Urothelium cell line (cell line): ENCODE measurements at regions not wholly inside any gene's neighbourhood (a gene's known extent, or its start where the extent isn't known, plus 50 kb on each side); places are given as distances from the start of the nearest gene placed in this dataset.

ENCODE experiments used
- DNase-seq: peaks from one replicate; pipeline ENCODE4 v3.0.0; 2011; ENCODE audit warnings: low spot score, mixed read lengths
- FAIRE-seq: peaks from 2 replicates; lab custom pipeline; 2011; peaks lifted over from hg19 to GRCh38; lab: Jason Lieb, UNC

DNA sequence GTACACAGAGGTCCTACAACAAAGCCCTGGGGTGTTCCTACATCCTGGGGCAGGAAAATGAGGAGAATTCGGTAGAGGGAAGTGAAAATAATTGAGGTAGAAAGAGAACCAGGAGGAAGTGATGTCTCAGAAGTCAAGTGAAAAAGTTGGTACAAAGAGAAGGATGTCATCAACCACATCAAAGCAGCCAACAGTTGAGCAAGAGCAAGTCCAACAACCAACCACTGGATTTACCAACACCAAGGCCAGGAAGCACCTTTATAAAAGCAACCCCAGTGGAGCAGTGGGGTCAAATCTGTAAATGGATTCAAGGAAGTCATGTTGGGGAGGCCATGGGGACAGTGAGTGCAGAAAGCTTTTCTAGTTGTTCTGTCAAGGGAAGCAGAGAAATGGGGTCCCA, 360.4 kb downstream of the ZNF516 start:
- DNase-seq, result no peak
- FAIRE-seq, result no peak

DNA sequence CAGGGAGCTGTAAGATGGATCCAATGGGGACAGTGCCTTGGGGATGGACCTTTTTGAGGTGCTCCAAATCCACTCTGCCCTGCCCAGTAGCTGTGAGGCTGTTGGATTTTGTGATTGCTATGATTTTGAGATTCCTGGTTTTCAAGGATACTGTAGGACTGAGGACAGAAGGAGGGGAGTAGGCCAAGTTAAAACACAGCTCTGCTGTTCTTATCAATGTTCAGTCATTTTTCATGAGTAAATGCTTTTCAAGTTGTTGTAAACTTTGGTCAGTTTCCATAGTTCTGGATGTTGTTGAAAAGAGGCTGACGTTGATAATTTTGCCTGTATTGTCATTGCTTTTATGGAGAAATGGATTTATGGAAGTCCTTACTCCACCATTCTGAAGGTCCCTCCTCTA, 361.2 kb downstream of the ZNF516 start:
- no peak for FAIRE-seq
- DNase-seq, result no peak

DNA sequence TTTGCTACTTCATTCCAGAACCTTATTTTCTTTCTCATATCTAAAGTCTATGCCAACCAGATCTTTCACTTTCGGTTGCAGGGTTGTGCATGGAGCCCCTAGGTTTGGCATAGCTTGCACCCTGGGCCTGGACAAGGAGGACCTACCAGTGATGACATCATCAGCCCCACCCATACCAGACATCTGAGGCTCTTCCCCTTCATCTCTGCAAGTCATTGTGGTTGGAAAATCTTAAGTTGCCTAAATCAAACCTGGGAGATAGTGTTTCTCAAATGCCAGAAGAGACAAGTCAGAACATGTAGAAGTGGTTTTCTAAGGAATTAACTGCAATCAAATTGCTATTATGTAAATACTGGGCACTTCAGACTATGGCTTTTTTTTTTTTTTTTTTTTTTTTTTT, 363.3 kb downstream of the ZNF516 start:
- no peak for FAIRE-seq
- peak; percentile 30 for DNase-seq

DNA sequence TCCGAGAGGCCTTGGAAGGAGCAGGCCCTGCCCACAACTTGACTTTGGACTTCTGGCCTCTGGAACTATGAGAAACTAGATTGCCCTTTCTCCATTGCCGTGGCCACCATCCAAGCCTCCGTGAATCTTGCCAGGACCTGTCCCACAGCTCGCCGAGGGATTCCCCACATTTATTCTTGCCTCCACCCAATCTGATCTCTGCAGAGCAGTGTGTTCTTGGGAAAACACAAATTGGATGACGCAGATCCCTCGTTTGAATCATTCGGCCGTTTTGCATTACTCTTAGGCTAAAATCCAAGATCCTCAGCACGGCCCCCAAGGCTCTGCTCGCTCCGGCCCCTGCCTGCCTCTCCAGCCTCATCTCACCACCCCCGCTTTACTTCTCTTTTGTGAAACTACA, 364.2 kb downstream of the ZNF516 start:
- FAIRE-seq (no peak), DNase-seq (no peak)

DNA sequence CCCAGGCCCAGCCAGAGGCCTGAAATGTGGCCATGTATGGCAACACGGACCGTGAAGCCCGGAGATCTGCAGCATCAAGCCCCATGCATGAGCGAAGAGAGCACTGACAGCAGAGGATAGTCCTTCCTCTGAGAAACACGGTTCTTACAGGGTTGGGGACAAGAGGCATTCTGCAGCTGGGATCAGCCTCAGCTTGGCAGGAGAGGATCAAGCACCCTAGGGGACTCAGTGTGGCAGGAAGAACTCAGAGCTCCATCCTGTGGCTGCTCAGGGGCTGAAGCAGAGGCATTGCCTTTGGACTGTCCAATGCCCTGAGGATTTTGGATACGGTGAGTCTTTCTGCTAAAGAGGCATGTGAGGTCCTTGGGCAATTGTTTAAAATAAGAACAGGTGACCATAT, 368.7 kb downstream of the ZNF516 start:
- FAIRE-seq, result no peak
- no peak for DNase-seq

DNA sequence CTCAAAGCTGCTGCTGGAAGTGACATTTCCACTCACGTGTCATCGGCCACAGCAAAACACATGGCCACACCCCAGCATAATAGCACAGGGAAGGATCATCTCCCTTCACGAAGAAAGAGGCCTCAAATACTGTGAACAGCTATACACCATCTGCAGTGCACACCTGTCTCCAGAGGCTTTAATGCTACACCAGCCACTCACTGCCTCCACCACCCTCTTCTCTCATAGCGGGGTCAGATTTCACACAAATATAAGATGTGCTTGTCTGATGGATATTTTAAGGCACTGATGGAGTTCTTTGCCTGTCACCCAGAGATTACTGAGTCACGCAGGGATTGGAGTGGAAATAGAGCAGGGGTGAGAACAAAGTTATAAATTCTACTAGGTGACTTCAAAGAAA, 374.0 kb downstream of the ZNF516 start:
- no peak for DNase-seq
- FAIRE-seq, result no peak

DNA sequence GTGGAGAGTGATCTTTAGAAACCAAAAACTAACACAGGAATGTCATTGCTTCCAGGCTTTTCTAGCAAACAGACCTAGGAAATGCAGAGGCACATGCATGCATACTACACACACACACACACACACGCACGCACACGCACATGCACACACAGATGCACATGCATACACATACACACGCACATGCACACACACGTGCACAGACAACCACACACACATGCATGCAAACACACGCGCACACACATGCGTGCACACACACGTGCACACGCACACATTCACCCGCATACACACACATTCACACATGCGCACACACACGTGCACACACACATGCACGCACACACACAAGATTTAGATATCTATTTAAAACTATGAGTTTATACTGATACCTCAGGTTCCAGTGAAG, 379.5 kb downstream of the ZNF516 start:
- peak; percentile 87 for FAIRE-seq
- no peak for DNase-seq

DNA sequence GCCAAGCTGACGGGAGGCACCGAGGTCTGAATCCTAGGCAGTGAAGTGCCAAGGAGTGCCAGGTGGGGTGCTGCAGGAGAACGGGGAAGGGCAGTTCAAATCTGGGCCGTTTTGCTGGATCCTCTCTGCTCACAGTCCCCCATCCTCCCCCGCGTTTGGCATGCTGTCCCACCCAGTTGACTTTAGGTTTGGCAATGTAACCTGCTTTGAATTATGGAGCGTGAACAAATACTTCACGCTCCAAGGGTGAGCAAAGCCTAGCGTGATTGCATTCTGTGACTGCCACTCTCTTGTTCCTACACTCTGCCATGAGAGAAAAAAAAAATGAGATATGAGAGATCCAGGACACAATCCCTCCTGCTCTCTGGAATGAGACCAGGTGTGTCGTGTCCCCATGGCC, 381.9 kb downstream of the ZNF516 start:
- FAIRE-seq (no peak), DNase-seq (no peak)

DNA sequence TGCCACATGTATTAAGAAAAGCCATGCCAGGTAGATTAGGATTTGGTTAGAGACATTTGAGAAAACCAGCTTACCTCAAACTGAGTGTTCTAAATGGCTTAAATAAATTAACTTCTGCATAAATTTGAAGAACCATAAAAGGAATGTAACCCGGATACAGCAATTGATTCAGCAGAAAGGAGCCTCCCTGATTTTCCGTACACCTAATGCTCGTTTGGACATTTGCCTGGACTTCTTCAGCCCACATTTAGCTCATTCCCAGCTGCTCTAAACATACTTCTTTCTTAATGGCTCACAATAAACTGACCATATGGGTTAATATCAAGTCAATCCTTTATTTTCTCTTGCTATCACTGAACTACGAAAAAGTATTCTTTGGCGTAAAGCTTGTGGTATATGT, 392.4 kb downstream of the ZNF516 start:
- FAIRE-seq (no peak), DNase-seq (no peak)

DNA sequence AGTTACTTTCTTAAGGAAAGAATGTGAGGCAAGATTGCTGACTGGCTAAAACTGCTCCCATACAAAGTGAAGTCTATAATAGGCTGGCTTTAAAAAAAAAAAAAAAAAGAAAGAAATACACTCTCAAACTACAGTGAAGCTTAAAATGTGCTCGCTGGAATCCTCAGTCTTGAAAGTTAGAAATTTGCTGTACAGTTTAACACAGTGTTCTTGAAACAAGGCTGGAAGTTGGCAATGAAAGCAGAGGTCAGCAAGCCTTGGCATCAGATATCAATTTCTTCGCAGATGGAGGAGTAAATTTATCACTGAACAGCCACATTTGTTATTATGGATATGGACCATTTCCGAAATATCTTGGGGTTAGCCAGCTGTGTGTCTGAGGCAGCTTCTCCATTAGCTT, 392.9 kb downstream of the ZNF516 start:
- DNase-seq (no peak), FAIRE-seq (no peak)

DNA sequence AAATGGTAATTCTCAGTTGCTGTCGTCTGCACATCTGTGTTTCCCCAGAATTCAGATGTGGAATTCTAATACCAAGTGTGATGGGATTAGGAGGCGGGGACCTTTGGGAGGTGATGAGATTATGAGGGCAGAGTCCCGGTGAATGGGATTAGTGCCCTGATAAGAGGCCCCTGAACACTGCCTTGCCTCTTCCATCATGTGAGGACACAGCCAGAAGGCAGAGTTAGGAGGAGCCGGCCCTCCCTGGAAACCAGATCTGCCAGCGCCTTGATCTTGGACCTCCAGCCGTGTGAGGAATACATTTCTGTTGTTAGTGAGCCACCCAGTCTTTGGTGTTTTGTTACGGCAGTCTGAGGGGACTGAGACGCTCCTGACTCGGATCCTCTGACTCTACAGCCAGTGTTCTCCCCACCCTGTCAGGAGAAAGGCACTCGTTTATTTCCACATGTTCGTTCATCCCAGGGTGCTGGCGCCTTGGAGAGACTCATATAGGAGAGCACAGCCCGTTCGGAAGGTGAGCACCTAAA, 395.0 kb downstream of the ZNF516 start:
- no peak for FAIRE-seq
- DNase-seq, result no peak

DNA sequence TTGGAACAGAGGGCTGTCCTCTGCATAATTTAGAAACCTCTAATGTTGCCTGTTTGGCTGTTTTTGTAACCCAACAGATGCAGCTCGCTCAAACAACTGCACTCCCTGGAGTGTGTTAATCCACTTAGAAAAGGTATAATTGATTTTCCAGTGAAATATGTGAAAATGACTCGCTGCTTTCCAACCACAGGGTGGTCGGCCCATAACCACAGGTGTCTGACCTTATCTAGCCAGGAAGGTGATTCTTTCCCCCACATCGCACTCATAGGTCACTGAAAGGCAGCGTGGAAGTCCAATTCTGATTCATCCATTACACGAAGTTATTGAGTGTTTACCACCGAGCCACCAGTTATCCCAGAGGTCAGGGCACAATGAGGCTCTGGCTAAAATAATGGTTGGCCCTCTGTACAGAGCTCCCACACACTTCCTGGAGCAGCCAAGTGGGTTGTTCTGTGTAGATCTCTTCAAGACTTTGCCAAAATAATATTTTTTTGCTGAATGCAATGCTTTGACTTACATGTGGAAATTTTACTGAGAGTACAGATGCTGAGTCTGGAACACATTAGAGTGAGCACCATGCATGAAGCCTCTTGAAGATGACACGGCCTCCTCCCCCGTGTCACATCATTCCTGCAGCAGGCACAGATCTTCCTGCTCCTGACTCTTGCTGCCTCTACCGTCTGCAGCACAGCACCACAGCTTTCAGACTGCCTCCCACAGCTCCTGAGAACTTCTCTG, 396.2 kb downstream of the ZNF516 start:
- FAIRE-seq (no peak), DNase-seq (no peak)

DNA sequence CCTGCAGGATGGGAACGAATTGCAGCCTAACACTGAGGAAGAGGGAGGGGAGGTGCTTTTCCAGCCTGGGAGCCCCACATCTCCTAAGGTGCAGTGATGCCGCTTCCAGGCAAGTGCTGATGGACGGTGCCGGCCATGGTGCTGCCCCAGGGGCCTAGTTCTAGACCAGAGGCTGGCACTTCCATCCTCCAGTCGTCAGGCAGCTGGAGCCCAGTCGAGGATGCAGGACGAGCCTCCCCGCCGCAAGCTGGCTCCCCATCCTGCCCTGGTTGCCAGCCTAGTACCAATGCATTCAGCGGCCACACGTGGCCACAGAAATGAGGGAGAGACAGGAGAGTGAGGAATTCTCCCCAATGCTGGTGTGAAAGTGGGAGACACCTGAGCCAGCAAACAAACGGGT, 413.5 kb downstream of the ZNF516 start:
- no peak for DNase-seq
- no peak for FAIRE-seq

DNA sequence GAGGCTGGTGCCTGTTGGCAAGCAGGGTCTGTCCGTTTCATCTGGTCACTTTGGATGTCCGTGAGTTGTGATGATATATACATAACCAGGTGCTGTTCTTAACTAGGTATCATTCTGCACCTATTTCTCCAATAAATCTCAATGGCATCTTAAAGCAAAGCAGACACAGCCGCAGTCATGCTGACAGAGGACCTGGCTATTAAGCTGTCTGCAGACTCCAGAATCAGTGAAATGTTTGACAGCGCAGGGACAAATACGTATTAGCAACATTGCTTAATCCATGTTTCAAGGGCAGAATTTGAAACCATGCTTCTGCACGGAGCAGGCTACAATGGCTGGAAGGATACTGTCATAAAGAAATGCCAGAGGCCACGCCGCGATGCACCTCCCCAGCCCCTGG, 414.6 kb downstream of the ZNF516 start:
- FAIRE-seq, result no peak
- no peak for DNase-seq

DNA sequence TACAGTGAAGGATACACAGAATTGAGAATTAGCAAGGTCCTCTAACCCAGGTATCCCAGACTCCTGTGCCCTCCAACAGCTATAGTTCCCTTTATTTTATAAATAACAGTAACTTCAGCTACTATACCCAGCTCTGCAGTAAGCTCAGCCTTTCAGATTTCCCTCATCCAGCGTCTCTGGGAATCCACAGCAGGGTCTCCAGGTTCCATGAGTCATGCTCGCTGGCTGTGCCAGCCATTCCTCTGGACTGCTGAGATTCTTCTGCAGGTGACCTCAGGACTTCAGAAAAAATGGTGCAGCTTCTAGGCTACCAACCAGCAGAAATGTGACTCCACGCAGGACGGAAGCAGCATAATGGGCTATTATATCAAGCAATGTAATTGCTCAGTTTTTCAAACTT, 419.3 kb downstream of the ZNF516 start:
- no peak for FAIRE-seq
- peak; percentile 14 for DNase-seq

DNA sequence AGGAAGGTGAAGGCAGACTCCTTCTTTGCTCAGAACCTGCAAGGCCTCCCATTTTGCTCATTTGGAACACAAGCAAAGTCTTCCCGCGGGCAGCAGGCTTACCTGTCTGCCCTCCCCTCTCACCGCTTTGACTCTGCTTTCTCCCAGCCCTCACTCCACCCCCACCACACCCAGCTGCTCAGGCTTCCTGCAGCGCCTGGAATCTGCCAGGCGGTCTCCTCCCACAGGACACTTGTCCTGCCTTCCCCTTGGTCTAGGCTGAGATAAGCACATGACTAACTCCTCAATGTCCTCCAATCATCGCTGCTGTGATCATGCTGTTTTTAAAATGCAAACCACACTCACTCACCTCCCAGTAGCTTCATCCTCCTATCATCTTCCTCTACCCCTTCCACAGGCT, 430.0 kb downstream of the ZNF516 start:
- DNase-seq (peak; percentile 13), FAIRE-seq (no peak)

DNA sequence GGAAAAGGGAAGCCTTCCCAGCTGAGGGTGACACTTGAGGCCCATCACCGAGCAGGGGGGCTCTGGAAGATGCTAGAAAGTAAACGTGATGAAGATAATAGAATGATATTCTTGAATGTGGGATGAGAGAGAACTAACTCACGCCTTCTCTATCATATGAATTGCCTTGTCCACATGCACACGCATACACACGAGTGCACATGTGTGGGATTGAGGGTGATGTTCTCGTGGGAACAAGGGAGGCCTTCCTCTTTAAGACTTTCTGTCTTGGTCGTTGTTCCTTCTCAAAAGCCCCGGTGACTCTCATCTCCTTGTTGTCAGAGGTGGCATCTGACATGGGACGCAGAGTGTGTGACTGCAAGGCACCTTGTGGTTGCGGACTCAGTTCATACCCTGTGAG, 436.9 kb downstream of the ZNF516 start:
- FAIRE-seq (no peak), DNase-seq (no peak)

DNA sequence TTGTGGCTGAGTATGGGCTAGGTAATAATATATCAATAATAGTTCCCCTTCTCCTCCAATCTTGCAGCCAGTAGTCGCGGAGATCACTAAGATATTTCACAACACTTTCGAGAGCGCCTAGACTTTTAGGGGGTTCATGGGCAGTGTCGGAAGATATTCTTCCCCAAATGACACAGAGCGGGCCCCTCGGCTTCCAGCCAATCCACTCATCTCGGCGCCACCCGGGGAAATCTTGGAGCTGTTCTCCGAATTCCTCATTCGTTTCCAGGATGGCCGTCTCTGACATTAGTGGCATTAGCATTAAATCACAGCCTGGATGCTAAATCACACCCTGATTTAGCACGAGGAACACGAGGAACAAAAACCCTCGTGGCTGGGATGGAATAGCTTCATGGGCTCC, 437.7 kb downstream of the ZNF516 start:
- DNase-seq (no peak), FAIRE-seq (no peak)

DNA sequence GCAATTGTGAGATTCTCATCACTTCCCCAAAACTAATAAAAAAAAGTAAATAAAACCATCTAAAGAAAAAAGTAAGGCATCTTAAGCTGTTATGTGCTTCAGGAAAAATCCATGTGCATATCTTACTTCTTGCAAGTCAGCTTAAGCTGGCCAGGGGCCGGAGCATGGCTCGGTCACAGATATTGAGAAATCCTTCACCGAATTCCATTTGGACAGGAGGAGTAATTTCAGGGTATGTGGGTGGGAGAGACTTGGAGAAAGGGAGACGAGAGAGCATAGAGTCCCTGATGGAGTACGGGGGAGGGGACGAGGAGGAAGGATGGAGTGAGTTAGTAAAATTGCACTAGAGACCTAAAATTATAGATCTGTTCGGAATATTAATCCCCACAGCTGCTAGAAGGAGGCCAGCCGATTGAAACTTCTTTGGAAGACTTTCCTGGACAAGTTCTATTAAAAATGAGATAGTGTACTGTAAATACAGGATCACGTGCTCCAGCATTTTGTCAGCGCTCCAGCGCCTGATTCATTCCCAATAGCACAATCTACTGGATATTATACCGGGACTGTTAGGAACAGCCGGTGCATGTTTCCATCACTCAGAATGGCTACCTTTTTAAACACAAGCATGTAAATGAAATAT, 438.5 kb downstream of the ZNF516 start:
- DNase-seq, result no peak

DNA sequence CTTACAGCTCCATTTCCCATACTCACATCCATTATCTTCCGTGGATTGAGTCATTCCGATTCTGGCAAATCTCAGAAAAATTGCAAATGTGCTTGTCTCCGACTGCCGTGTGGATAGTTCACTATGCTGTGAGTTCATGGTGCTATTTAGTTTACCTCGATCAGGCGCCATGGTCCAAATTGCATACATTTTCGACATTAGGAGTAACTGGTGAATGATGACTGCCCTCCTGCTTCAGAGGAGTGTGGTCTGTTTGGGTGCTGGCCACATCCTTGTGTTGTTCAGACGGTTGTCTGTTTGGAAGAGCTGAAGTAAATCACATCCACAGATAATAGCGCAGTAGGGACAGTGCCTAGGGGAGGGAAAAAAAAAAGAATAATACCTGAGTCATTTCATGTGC, 439.5 kb downstream of the ZNF516 start:
- FAIRE-seq, result no peak
- DNase-seq, result no peak

More for the DNA sequence above, 438.5 kb downstream of the ZNF516 start:
- no peak for FAIRE-seq

DNA sequence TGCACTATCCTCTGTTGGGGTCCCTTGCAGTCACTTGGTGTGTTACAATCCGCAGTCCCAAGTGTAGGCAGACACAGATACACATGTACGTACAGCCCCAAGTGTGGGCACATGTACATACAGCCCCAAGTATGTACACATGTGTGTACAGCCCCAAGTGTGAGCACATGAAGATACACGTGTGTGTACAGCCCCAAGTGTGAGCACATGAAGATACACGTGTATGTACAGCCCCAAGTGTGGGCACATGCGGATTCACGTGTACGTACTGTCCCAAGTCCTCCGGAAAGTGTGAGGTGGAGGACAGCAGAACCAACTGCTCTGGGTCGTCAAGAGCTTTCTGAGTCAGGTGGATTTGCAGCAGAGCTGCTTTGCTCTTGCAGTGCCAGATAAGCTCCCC, 440.0 kb downstream of the ZNF516 start:
- no peak for DNase-seq
- peak; percentile 9 for FAIRE-seq

DNA sequence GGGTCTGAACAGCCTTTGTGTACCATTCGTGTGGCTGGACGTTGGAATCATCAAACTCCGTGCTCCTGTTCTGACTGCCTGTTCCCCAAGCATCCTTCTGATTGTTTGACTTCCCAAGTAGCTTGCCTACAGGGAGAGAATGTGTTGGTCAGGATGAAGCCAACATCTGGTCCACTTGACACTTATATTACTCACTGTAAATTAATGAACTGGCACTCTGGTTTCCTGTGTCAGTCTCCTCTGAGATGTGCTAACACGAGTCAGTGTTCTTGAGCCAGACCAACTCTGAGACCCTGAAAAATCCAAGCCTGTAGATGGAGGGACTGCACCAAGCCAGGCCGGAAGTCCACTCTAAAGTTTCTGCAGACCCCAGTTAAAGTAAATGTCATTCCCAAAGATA, 440.9 kb downstream of the ZNF516 start:
- DNase-seq (no peak), FAIRE-seq (no peak)

DNA sequence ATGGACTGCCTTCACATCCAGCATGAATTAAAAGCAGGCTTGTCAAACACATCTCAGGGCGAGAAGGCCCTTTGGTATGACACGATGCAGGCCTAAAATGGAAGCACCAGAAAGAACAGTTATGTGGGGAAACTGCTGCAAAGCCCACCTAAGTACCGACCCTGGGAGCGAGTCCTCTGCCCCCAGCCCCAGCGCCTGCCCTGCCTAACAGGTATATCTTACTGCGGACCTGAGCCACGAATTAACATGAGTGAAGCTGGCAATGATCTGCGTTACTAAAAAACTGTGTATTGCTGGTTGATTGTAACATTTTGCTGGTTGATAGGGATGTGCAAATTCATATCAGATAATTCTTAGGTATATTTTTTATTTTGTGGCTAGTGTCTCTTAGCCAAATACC, 441.5 kb downstream of the ZNF516 start:
- DNase-seq (no peak), FAIRE-seq (no peak)
